K562 (cell line): ENCODE measurements at regions not wholly inside any gene's neighbourhood (a gene's known extent, or its start where the extent isn't known, plus 50 kb on each side); places are given as distances from the start of the nearest gene placed in this dataset.

Experiments used
- ELF1 ChIP-seq: fragments of 200-800 bp; sonication (Bioruptor generic); IDR thresholded peaks from 2 replicates; pipeline ENCODE4 v1.6.1; 2016; ENCODE audit warnings: missing genetic modification characterization, missing compliant biosample characterization
- MTA2 ChIP-seq: fragments of 450-650 bp; IDR thresholded peaks from 2 replicates; pipeline ENCODE4 v1.6.1; 2016; ENCODE audit warnings: low read depth
- PPARD ChIP-seq: fragments of 250-450 bp; sonication (Bioruptor Pico); IDR thresholded peaks from 2 replicates; pipeline ENCODE4 v1.8.0; 2022; ENCODE audit warnings: inconsistent platforms, mild to moderate bottlenecking, moderate library complexity
- ZBTB8A ChIP-seq: fragments of 450-650 bp; IDR thresholded peaks from 2 replicates; pipeline ENCODE4 v1.6.1; 2018; ENCODE audit warnings: mild to moderate bottlenecking, moderate library complexity; ENCODE audit not compliant: partially characterized antibody
- ZSCAN29 ChIP-seq: fragments of 450-650 bp; IDR thresholded peaks from 2 replicates; pipeline ENCODE4 v1.6.1; 2017
- TF ChIP-seq, protein P1 (sequence below): fragments of 450-650 bp; IDR thresholded peaks from 2 replicates; pipeline ENCODE4 v1.6.1; 2016
- TF ChIP-seq, protein P2 (sequence below): fragments of 450-650 bp; formaldehyde crosslinking; IDR thresholded peaks from 2 replicates; pipeline ENCODE4 v1.4.0; 2022; ENCODE audit warnings: missing genetic modification characterization
- TF ChIP-seq, protein P3 (sequence below), 3 experiments: IDR thresholded peaks in 2 of 3; conservative IDR thresholded peaks in 1 of 3; 2 replicates each; pipeline ENCODE4 v1.5.1; 2011 to 2012; ENCODE audit warnings: low read length in 3 of 3, mild to moderate bottlenecking in 3 of 3, control low read depth in 2 of 3, improper control_type of control experiment in 1 of 3, inconsistent platforms in 1 of 3, low read depth in 1 of 3, mixed read lengths in 1 of 3, moderate library complexity in 1 of 3; ENCODE audit not compliant: insufficient read depth in 2 of 3
- TF ChIP-seq, protein P4 (sequence below), 3 experiments: fragments of 200-800 bp in 1 of 3; fragments of 250-450 bp in 1 of 3; fragments of 450-650 bp in 1 of 3; sonication (Bioruptor Pico) in 1 of 3; sonication (Bioruptor generic) in 1 of 3; formaldehyde crosslinking in 1 of 3; IDR thresholded peaks; 2 replicates each; pipeline versions ENCODE4 v1.6.1 to v1.8.0; 2016 to 2022; ENCODE audit warnings: mild to moderate bottlenecking in 2 of 3, missing genetic modification characterization in 2 of 3, missing compliant biosample characterization in 1 of 3, moderate library complexity in 1 of 3
- TF ChIP-seq, protein P5 (sequence below): sonication (generic); formaldehyde crosslinking; IDR thresholded peaks from 2 replicates; pipeline ENCODE4 v1.8.0; 2023; ENCODE audit warnings: mild to moderate bottlenecking, missing genetic modification reagents

DNA sequence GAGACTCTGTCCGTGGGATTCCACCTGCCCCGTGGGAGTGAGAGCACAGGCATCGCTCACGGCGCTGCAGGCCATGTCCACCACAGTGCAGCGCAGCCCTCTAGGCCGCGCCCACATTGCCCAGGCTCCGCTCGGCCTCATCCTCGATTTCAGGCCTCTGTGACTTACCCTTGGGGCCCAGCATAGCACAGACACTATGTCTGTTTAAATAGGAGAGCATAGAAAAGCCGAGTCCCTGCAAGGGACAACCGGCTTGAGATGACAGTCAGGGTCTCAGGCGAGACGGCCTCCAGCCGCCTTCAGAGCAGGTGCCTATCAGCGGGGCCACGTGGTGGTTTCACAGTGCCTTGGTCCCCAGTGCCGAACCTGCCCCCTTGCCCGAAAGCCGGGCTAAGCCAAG lies 56.9 kb upstream of the POFUT2 start:
- TF ChIP-seq, protein P1, sequence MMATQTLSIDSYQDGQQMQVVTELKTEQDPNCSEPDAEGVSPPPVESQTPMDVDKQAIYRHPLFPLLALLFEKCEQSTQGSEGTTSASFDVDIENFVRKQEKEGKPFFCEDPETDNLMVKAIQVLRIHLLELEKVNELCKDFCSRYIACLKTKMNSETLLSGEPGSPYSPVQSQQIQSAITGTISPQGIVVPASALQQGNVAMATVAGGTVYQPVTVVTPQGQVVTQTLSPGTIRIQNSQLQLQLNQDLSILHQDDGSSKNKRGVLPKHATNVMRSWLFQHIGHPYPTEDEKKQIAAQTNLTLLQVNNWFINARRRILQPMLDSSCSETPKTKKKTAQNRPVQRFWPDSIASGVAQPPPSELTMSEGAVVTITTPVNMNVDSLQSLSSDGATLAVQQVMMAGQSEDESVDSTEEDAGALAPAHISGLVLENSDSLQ: no peak
- TF ChIP-seq, protein P2, sequence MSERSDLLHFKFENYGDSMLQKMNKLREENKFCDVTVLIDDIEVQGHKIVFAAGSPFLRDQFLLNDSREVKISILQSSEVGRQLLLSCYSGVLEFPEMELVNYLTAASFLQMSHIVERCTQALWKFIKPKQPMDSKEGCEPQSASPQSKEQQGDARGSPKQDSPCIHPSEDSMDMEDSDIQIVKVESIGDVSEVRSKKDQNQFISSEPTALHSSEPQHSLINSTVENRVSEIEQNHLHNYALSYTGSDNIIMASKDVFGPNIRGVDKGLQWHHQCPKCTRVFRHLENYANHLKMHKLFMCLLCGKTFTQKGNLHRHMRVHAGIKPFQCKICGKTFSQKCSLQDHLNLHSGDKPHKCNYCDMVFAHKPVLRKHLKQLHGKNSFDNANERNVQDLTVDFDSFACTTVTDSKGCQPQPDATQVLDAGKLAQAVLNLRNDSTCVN (CRISPR knock-in tag): no peak
- TF ChIP-seq MTA2 (no peak), ELF1 (tag) (no peak), PPARD (CRISPR knock-in tag) (no peak), ZSCAN29 (no peak), ZBTB8A (no peak)
- TF ChIP-seq, protein P3, sequence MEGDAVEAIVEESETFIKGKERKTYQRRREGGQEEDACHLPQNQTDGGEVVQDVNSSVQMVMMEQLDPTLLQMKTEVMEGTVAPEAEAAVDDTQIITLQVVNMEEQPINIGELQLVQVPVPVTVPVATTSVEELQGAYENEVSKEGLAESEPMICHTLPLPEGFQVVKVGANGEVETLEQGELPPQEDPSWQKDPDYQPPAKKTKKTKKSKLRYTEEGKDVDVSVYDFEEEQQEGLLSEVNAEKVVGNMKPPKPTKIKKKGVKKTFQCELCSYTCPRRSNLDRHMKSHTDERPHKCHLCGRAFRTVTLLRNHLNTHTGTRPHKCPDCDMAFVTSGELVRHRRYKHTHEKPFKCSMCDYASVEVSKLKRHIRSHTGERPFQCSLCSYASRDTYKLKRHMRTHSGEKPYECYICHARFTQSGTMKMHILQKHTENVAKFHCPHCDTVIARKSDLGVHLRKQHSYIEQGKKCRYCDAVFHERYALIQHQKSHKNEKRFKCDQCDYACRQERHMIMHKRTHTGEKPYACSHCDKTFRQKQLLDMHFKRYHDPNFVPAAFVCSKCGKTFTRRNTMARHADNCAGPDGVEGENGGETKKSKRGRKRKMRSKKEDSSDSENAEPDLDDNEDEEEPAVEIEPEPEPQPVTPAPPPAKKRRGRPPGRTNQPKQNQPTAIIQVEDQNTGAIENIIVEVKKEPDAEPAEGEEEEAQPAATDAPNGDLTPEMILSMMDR (IDR thresholded peaks at IDR 0.05 in 2 of 3, conservative IDR thresholded peaks at IDR 0.05 in 1 of 3; ENCODE audit: insufficient read depth in 2 of 3, low read depth in 1 of 3, low read length in 3 of 3): no peak
- TF ChIP-seq, protein P4, sequence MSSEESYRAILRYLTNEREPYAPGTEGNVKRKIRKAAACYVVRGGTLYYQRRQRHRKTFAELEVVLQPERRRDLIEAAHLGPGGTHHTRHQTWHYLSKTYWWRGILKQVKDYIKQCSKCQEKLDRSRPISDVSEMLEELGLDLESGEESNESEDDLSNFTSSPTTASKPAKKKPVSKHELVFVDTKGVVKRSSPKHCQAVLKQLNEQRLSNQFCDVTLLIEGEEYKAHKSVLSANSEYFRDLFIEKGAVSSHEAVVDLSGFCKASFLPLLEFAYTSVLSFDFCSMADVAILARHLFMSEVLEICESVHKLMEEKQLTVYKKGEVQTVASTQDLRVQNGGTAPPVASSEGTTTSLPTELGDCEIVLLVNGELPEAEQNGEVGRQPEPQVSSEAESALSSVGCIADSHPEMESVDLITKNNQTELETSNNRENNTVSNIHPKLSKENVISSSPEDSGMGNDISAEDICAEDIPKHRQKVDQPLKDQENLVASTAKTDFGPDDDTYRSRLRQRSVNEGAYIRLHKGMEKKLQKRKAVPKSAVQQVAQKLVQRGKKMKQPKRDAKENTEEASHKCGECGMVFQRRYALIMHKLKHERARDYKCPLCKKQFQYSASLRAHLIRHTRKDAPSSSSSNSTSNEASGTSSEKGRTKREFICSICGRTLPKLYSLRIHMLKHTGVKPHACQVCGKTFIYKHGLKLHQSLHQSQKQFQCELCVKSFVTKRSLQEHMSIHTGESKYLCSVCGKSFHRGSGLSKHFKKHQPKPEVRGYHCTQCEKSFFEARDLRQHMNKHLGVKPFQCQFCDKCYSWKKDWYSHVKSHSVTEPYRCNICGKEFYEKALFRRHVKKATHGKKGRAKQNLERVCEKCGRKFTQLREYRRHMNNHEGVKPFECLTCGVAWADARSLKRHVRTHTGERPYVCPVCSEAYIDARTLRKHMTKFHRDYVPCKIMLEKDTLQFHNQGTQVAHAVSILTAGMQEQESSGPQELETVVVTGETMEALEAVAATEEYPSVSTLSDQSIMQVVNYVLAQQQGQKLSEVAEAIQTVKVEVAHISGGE (CRISPR knock-in tag; IDR thresholded peaks at IDR 0.05): no peak
- TF ChIP-seq, protein P5, sequence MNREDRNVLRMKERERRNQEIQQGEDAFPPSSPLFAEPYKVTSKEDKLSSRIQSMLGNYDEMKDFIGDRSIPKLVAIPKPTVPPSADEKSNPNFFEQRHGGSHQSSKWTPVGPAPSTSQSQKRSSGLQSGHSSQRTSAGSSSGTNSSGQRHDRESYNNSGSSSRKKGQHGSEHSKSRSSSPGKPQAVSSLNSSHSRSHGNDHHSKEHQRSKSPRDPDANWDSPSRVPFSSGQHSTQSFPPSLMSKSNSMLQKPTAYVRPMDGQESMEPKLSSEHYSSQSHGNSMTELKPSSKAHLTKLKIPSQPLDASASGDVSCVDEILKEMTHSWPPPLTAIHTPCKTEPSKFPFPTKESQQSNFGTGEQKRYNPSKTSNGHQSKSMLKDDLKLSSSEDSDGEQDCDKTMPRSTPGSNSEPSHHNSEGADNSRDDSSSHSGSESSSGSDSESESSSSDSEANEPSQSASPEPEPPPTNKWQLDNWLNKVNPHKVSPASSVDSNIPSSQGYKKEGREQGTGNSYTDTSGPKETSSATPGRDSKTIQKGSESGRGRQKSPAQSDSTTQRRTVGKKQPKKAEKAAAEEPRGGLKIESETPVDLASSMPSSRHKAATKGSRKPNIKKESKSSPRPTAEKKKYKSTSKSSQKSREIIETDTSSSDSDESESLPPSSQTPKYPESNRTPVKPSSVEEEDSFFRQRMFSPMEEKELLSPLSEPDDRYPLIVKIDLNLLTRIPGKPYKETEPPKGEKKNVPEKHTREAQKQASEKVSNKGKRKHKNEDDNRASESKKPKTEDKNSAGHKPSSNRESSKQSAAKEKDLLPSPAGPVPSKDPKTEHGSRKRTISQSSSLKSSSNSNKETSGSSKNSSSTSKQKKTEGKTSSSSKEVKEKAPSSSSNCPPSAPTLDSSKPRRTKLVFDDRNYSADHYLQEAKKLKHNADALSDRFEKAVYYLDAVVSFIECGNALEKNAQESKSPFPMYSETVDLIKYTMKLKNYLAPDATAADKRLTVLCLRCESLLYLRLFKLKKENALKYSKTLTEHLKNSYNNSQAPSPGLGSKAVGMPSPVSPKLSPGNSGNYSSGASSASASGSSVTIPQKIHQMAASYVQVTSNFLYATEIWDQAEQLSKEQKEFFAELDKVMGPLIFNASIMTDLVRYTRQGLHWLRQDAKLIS (CRISPR knock-in tag): no peak
